Dendritic cell treated with granulocyte-macrophage colony-stimulating factor and Interleukin-4, amounts not matched to agents 40 ng/mL and 50 ng/mL, for 4 days (primary cell): ENCODE measurements at regions not wholly inside any gene's neighbourhood (a gene's known extent, or its start where the extent isn't known, plus 50 kb on each side); places are given as distances from the start of the nearest gene placed in this dataset.

Source experiments
- H3K27ac Mint-ChIP-seq: one replicate; pipeline ENCODE4 v1.8.0; 2022; ENCODE audit warnings: mild to moderate bottlenecking, mixed read lengths
- H3K27me3 Mint-ChIP-seq: one replicate; pipeline ENCODE4 v1.8.0; 2022; ENCODE audit warnings: mild to moderate bottlenecking, mixed read lengths
- H3K36me3 Mint-ChIP-seq: one replicate; pipeline ENCODE4 v1.8.0; 2022; ENCODE audit warnings: low read depth, mixed read lengths
- H3K4me1 Mint-ChIP-seq: one replicate; pipeline ENCODE4 v1.8.0; 2022; ENCODE audit warnings: low read depth, mixed read lengths
- H3K4me3 Mint-ChIP-seq: one replicate; pipeline ENCODE4 v1.8.0; 2022; ENCODE audit warnings: mild to moderate bottlenecking, moderate library complexity, mixed read lengths
- H3K9me3 Mint-ChIP-seq: one replicate; pipeline ENCODE4 v1.8.0; 2022; ENCODE audit warnings: mixed read lengths
- intact Hi-C: fragments of 100-400 bp; cut with micrococcal nuclease; formaldehyde crosslinking; loops from one replicate; pipeline ENCODE4 v1.15.0; 2022

DNA sequence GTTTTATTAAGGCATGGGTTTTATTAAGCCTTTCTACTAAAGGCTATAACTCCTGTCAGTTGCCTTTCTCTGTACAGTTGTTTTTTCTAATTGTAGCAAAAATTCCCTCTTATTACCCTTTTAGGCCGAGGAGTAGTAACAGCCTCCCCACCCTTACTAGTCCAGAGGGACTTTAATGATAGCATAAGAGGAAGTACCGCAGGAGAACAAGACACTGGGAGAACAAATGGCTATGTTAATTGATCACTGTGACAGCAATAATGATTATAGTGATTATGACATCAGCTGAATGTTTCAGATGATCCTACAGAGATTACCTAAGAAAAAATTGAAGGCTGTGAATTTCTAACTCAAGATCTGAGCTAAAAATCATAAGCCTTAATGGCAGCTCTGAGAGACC, 383.0 kb upstream of the PTBP2 start:
- H3K4me1 Mint-ChIP-seq, result no peaks in the 10 kb centered on the region

DNA sequence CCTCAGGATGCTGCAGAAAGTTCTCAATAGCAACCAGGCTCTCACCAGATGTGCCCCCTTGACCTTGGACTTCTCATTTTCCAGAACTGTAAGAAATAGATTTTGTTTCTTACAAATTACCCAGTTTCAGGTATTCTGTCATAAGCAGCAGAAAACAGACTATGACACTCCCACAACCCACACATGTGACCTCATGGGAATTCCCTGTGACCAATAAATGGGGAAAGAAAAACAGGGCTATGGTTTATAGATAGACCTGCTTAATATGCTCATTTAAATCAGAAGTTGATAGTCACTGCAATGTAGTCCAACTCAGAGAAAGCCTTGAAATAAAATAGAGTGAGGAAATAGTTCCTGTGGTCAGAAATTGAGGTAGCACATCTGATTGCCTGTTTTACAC, 380.9 kb upstream of the PTBP2 start:
- H3K4me3 Mint-ChIP-seq, result no peak overlapping the region
- H3K4me1 Mint-ChIP-seq, result no peaks in the 10 kb centered on the region
- no peaks in the 10 kb centered on the region for H3K36me3 Mint-ChIP-seq
- H3K27me3 Mint-ChIP-seq, result peaks cover 2% of the 10 kb centered on the region
- intact Hi-C loops, result no loop called here
- H3K9me3 Mint-ChIP-seq, result peaks cover 20% of the 10 kb centered on the region
- H3K27ac Mint-ChIP-seq, result no peak overlapping the region

More for the DNA sequence above, 383.0 kb upstream of the PTBP2 start:
- Mint-ChIP-seq H3K9me3 (peaks cover 13% of the 10 kb centered on the region), H3K27ac (no peak overlapping the region), H3K36me3 (no peaks in the 10 kb centered on the region), H3K4me3 (no peak overlapping the region), H3K27me3 (no peaks in the 10 kb centered on the region)
- intact Hi-C loops, result no loop called here

DNA sequence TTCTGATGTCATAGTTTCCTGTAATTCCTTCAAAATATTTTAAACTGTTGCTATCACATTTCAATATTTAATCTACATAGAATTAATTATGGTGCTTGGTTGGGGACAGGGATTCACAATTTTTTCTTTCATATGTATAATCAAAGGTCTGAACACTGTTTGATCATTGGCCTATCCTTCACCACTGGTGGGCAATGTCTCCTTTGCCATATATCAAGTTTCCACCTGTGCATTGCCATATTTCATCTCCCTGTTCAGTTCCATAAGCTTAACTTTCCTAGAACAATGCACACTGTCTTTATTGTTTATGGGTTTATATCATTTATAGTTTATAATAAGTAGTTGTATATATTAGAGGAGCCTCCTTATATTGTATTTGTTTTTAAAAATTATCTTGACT, 374.9 kb upstream of the PTBP2 start:
- H3K27me3 Mint-ChIP-seq, result peaks cover 2% of the 10 kb centered on the region
- H3K9me3 Mint-ChIP-seq, result peaks cover 7% of the 10 kb centered on the region
- no peak overlapping the region for H3K27ac Mint-ChIP-seq
- H3K4me3 Mint-ChIP-seq, result no peak overlapping the region
- H3K4me1 Mint-ChIP-seq, result no peaks in the 10 kb centered on the region
- intact Hi-C loops, result no loop called here
- no peaks in the 10 kb centered on the region for H3K36me3 Mint-ChIP-seq

DNA sequence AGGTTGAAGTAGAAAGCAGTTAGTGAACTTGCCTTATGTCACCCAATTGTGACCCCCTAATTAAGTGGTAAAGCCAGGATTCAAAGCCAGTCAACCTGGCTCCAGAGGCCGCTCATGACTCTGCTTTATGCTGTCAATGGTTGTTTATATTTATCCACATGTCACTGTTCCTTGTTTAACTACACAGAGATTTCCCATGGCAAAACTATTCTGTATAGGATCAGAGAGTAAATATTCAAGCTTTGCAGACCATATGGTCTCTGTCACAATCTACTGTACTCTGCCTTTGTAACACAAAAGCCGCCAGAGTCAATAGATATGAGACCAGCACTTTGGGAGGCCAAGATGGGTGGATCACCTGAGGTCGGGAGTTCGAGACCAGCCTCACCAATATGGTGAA, 371.7 kb upstream of the PTBP2 start:
- intact Hi-C loops, result no loop called here
- H3K4me1 Mint-ChIP-seq, result no peaks in the 10 kb centered on the region
- H3K27me3 Mint-ChIP-seq, result no peaks in the 10 kb centered on the region
- no peaks in the 10 kb centered on the region for H3K36me3 Mint-ChIP-seq
- H3K4me3 Mint-ChIP-seq, result no peak overlapping the region
- peaks cover under 1% of the 10 kb centered on the region for H3K9me3 Mint-ChIP-seq
- no peak overlapping the region for H3K27ac Mint-ChIP-seq

DNA sequence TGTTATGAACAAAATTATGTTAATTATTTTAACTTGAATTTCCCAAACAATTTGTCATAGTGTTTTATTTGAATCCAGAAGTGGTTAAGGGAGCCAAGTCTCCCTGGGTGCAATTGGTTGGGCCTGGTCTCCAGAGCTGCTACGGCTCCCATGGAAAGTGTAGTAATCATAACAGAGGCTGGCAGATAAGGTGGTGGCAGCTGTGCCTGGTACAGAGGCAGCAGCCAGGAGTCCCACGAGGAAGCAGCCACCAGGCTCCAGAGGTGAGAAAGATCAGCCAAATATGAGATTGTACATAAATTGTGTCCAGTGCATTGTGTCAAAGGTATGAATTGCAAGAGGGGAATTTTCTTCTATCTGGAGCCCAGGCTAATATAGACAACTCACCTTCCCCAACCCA, 368.9 kb upstream of the PTBP2 start:
- intact Hi-C loops, result no loop called here
- Mint-ChIP-seq H3K9me3 (no peaks in the 10 kb centered on the region), H3K27ac (no peak overlapping the region), H3K27me3 (no peaks in the 10 kb centered on the region), H3K4me3 (no peak overlapping the region), H3K36me3 (no peaks in the 10 kb centered on the region), H3K4me1 (no peaks in the 10 kb centered on the region)

DNA sequence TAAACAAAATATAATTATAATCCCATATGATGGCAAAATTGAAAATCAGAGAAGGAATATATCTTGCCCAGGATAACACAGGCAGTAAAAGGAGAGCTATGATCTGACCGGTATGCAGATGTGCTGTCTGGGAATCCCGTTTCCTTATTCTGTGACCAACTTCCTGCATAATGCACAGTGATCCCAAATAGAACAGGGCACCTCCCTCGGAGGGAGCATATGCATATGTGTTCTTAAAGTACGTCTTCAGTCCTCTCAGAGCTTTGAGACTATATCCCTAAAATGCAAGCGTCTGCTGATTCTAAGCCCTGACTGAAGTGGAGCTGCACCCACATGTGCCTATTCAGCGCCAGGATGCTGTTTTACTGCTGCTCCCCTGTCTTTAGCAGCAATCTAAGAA, 366.1 kb upstream of the PTBP2 start:
- H3K27ac Mint-ChIP-seq, result no peak overlapping the region
- no peaks in the 10 kb centered on the region for H3K36me3 Mint-ChIP-seq
- intact Hi-C loops, result no loop called here
- H3K9me3 Mint-ChIP-seq, result peaks cover under 1% of the 10 kb centered on the region
- H3K4me3 Mint-ChIP-seq, result no peak overlapping the region
- H3K27me3 Mint-ChIP-seq, result peaks cover 1% of the 10 kb centered on the region
- peaks cover 2% of the 10 kb centered on the region for H3K4me1 Mint-ChIP-seq

DNA sequence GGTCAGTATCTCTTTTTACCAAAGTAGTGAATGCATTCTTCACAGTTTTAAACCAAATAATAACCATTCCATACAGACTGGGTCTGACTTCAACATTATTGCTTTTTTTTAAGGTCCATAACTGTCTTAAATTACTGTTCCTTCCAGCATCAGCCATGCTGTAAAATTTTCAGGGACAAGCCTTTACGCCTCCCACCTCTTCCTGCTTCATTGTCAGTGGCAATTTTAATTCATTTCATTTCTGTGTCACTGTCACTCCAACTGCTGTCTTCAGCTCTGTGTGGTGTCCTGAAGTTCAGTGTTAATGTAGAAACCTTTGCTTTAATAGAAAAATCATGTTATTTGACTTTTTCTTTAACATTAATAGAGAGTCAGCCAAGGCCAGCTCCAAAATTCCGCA, 365.6 kb upstream of the PTBP2 start:
- Mint-ChIP-seq H3K4me1 (peaks cover 6% of the 10 kb centered on the region), H3K27ac (no peak overlapping the region), H3K9me3 (peaks cover 5% of the 10 kb centered on the region), H3K27me3 (peaks cover 1% of the 10 kb centered on the region), H3K4me3 (no peak overlapping the region), H3K36me3 (no peaks in the 10 kb centered on the region)
- intact Hi-C loops, result no loop called here

DNA sequence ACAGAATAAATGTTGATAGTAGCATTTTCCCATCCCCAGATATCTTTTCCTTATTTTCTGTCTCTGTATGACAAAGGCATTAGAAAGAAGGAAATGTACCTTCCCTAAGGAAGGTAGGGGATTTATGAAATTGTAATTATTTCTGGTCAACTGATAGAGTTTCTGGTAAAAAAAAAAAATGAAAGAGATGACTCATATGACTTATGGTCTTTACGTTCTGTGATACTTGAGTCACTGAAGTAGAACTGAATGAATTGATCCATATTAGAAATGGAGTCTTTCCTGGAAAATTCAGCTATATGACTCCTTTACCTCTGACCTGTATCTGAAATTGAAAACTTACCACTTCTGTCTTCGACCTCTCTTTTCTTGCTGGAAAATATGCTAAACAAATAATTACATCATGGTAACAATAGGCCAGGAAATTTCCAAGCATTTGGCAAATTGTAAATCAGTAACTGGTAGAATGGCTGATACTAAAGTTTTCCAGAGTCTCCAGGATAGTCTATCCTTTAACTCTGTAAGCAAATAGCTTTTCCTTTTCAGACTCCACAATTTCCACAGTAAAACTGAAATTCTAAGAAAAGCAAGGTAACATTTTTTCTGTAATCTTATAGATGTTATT, 364.3 kb upstream of the PTBP2 start:
- Mint-ChIP-seq H3K36me3 (no peaks in the 10 kb centered on the region), H3K27me3 (peaks cover 1% of the 10 kb centered on the region), H3K4me3 (no peak overlapping the region), H3K4me1 (peaks cover 19% of the 10 kb centered on the region), H3K27ac (no peak overlapping the region), H3K9me3 (peaks cover 7% of the 10 kb centered on the region)
- intact Hi-C loops, result no loop called here

DNA sequence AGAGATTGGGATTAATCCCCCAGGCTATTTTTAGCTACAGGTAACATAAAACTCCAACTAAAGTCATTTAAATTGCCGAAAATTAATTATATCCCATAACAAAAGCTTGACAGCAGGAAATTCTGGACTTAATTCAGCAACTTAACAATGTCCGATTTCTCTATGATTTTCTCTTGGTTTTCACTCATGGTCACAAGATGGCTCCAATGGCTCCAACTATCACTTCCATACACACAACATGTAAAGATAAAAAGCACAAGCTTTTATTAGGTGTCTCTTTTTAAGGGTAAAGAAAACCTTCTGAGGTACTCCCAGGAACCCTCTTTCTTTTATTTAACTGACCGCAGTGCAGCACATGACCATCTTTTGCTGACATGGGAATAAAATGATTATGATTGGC, 363.5 kb upstream of the PTBP2 start:
- intact Hi-C loops, result no loop called here
- no peak overlapping the region for H3K4me3 Mint-ChIP-seq
- peaks cover 27% of the 10 kb centered on the region for H3K4me1 Mint-ChIP-seq
- H3K9me3 Mint-ChIP-seq, result peaks cover 13% of the 10 kb centered on the region
- H3K27me3 Mint-ChIP-seq, result peaks cover 1% of the 10 kb centered on the region
- no peak overlapping the region for H3K27ac Mint-ChIP-seq
- H3K36me3 Mint-ChIP-seq, result no peaks in the 10 kb centered on the region

DNA sequence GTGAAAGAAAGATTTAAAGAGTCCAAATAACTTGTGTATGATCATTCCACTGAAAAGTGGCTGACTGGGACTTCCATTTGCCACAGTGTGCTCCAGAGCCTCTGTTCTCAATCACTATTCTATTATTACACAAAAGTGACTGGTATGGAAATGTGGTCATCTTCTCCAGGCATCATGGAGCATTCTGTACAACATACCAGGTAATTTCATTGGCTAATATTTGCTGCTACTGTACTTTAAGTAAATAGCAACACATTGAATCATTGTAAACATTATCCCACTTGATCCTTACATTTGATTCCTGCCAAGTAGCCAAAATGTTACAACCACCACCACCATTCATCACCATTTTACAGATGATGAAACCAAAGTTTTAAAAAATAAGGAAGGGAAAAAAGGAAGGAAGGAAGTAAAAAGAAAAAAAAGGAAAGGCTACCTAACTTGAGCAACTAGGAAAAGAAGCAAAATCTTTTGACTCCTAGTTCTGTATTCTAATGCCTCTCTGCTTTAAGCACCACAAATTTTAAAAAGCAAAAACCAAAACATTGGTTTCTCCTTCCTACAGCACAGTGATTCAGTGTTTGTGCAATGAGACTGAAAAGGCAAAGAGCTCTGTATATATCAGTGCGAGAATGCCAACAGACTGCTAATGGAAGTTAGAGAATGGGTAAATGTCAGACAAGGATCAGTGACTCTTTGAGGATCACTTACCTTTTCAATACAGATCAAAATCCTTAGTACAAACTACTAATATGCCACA, 361.4 kb upstream of the PTBP2 start:
- Mint-ChIP-seq H3K27ac (no peak overlapping the region), H3K36me3 (no peaks in the 10 kb centered on the region), H3K4me3 (no peak overlapping the region), H3K9me3 (peaks cover 20% of the 10 kb centered on the region), H3K27me3 (peaks cover 1% of the 10 kb centered on the region), H3K4me1 (peaks cover 35% of the 10 kb centered on the region)
- intact Hi-C loops, result no loop called here

DNA sequence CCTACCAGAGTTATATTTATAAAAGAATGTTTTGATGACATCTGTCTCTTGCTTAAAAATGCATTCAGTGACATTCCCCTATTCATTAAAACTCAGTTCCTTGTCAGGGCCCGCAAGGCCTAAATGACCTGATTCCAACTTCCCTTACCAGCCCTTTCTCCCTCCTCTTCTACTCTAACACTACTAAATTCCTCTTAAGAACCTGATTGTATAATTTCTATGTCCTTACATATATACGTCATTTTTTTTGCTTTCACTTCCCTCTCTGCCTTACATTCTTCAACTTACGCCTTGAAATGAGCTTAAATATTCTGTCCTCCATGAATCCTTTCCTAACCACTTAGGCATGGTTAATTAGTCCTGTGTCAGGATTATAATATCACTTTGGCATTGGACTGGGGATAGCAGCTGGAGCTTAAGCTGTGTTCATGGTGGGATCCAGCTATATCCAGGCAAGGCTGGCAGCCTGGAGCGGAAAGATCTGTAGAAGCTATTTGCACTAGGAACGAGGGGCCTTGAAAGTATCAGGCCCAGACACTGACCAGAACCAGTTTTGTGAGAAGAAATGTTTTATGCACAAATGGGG, 360.2 kb upstream of the PTBP2 start:
- intact Hi-C loops, result no loop called here
- H3K27ac Mint-ChIP-seq, result no peak overlapping the region
- H3K9me3 Mint-ChIP-seq, result peaks cover 20% of the 10 kb centered on the region
- H3K27me3 Mint-ChIP-seq, result peaks cover 1% of the 10 kb centered on the region
- peaks cover 35% of the 10 kb centered on the region for H3K4me1 Mint-ChIP-seq
- H3K4me3 Mint-ChIP-seq, result no peak overlapping the region
- no peaks in the 10 kb centered on the region for H3K36me3 Mint-ChIP-seq

DNA sequence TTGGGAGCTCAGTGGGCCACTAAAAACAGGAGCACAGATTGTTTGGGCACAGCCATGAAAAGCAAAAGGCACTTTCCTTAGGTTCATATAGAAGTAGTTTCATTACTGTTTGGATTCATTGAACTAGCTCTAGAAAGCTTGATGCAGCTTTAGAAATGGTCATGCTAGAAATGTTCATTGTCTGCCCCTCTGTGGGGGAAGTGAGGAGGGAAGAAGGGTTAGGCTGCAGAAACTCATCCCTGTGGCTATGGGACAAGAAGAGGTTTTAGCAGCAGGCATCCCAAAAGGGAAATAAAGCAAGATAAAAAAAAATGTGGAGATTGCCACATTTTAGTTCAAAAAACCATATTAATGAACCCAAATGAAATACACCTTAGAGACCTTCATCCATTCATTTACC, 359.6 kb upstream of the PTBP2 start:
- peaks cover 1% of the 10 kb centered on the region for H3K27me3 Mint-ChIP-seq
- peaks cover 20% of the 10 kb centered on the region for H3K9me3 Mint-ChIP-seq
- peaks cover 35% of the 10 kb centered on the region for H3K4me1 Mint-ChIP-seq
- intact Hi-C loops, result no loop called here
- H3K27ac Mint-ChIP-seq, result no peak overlapping the region
- no peaks in the 10 kb centered on the region for H3K36me3 Mint-ChIP-seq
- no peak overlapping the region for H3K4me3 Mint-ChIP-seq

DNA sequence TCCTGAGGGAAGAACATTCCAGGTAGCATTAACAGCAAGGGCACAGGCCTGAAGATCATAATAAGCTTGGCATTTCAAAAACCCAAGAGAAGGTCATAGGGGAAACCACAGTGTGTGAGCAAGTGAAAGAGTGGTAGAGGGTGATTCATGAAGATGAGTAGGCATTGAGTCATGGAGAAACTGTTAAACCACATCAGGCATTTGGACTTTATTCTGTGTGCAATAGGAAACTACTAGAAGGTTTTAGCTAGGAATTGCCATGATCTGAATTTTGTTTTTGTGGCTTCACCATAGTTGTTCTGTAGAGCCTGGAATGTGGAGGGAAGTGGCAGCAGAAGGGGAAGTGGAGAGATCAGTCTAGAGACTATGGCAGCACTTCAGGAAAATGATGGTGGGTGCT, 359.0 kb upstream of the PTBP2 start:
- Mint-ChIP-seq H3K4me1 (peaks cover 35% of the 10 kb centered on the region), H3K27me3 (peaks cover 1% of the 10 kb centered on the region), H3K27ac (no peak overlapping the region), H3K4me3 (no peak overlapping the region), H3K36me3 (no peaks in the 10 kb centered on the region), H3K9me3 (peaks cover 20% of the 10 kb centered on the region)
- intact Hi-C loops, result no loop called here

DNA sequence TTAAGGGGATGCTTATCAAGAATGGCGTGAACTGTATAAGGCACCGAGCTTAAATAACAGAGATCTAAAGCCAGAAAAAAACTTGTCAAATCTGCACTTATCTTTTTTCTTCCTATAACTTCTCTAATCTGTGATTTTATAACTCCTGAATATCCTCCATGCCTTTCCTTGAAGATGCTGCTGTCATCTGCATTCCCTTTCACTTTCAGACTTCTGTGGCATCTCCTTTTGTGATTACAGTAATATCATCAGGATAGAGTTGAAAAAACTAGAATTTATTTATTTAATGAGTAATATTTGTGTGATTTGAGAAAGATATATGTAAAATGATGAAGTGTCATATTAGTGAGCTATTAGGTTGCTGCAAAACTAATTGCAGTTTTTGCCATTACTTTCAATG, 357.8 kb upstream of the PTBP2 start:
- Mint-ChIP-seq H3K4me3 (no peak overlapping the region), H3K27ac (no peak overlapping the region), H3K9me3 (peaks cover 20% of the 10 kb centered on the region), H3K4me1 (peaks cover 35% of the 10 kb centered on the region), H3K36me3 (no peaks in the 10 kb centered on the region), H3K27me3 (peaks cover under 1% of the 10 kb centered on the region)
- intact Hi-C loops, result no loop called here
